HG03066 (cell line): ENCODE measurements at regions not wholly inside any gene's neighbourhood (a gene's known extent, or its start where the extent isn't known, plus 50 kb on each side); places are given as distances from the start of the nearest gene placed in this dataset.

ENCODE experiments used
- ATAC-seq: cut with Tn5 transposase; IDR thresholded peaks from one replicate; pipeline ENCODE4 v1.9.1; 2021; ENCODE audit warnings: low read depth; ENCODE audit not compliant: unreplicated experiment

DNA sequence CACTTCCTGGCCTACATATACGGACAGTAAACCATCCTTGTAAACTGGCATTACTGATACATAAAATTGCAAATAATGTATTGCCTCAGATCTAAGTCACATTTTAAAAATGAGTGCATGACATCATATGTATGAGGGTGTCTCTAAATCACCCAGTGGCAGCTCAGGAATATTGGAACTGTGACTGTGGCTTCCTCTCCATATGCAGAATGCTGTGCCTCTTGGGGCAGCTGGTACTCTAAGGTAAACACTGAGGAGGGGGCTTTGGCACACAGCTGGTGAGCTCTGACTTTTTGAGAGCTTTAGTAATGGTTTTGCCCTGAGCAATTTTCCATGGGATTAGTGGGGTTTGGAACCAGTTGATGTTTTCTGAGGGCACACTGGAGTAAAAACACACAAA lies 263.7 kb downstream of the BMP4 start:
- no peak for ATAC-seq

DNA sequence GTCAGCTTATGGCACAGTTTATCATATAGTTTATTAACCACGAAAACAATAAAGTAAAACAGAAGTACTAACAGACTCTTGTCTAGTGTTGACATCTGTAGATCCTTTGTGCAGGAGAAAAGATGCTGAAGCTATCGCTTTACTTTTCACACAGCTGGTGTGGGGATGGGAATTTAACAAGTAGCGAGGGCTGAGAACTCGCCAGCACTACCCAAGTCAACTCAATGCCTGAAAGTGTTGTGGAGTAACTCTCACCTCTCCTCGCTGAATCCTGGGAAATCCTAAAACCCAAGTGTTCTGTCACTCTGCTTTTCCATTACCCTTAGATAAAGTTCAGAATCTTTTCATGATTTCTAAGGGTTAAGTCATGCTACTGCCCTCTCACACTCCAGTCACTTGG lies 264.2 kb downstream of the BMP4 start:
- ATAC-seq = no peak

DNA sequence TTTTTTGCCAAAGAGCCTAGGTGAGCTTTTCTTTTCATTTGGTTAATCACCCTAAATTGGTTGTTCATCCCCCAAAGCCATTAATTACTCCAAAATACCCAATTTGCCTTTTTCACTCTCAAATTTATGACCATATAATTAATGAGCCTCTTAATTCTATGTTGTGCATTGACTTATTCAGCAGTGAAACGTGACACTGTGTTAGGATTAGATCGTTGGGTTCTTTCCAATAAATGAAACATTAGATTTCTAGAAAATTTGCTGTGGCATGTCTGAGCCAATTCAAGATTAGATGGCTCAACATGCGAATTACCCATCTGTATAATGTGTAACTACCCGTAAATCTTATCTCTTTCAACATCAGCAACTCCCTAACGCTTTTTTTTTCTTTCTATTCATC lies 273.4 kb downstream of the BMP4 start:
- no peak for ATAC-seq

DNA sequence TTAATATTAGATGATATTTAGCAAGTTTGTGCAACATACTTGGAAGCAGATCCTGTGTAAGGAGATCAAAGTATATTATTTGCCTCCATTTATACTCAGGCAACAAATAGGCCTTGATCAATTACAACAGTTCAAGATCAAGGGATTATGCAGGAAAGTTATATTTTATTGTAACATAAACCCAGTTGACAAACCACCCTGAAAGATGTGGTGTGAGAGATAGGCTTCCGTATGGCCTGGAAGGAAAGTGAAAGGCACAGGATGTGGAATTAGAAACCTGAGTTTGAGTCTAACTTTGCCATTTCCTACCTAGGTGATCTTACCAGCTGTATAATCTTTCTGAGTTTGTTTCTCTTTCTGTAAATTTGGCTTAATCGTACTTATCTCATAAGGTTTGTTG lies 284.1 kb downstream of the BMP4 start:
- no peak for ATAC-seq

DNA sequence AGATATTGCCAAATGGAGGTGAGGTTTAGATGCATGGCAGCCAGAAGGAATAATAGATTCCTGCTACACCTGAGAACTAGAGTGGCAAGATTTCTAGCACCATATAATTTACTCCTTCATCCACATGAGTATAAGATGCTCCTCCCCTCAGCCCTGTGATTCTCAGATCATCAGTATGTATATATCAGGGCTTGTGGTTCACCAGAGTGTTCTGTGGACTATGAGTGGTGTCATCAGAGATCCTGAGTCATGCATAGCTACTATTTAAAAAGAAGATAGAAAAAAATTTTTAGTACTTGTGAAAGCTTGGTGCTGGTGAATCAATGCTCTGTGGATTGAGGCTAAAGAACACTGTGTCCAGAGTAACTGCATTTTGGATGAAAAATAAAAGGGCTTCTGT lies 285.9 kb downstream of the BMP4 start:
- no peak for ATAC-seq

DNA sequence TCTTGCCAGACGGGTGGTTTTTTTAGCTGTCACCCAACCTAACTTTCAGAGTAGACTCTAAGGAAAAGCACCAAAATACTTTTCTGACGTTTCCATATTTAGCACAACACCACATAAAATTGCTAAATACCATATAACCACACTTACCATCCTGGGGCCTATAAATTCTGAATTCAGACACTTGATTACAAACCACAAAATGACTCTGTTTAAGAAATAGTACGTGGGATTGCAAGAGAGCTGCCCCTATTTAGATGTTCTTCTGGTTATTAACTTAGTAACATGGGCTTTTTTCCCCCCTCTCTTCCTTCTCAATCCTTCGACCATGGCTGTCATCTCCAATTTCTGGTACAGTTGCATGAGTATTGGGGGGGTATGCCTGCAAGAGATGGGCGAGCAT lies 287.7 kb downstream of the BMP4 start:
- no peak for ATAC-seq

DNA sequence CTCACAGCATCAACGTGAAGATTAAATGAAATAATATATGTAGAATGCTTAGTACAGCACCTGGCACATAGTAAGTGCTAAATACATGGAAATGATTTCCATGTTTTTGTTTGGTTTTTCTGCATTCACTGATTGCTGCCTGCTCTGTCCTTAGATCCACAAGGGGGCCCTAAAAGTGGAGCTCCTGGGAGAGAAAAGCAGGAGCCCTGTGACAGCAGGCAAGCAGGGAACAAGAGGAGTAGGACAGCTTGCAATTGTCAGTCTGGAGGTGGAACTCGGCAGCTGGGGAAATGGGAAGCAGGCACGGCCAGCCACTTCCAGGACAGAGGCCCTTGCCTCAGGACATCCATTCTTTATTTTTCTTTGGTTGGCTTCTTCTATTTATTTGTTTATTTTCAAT lies 292.9 kb downstream of the BMP4 start:
- no peak for ATAC-seq

DNA sequence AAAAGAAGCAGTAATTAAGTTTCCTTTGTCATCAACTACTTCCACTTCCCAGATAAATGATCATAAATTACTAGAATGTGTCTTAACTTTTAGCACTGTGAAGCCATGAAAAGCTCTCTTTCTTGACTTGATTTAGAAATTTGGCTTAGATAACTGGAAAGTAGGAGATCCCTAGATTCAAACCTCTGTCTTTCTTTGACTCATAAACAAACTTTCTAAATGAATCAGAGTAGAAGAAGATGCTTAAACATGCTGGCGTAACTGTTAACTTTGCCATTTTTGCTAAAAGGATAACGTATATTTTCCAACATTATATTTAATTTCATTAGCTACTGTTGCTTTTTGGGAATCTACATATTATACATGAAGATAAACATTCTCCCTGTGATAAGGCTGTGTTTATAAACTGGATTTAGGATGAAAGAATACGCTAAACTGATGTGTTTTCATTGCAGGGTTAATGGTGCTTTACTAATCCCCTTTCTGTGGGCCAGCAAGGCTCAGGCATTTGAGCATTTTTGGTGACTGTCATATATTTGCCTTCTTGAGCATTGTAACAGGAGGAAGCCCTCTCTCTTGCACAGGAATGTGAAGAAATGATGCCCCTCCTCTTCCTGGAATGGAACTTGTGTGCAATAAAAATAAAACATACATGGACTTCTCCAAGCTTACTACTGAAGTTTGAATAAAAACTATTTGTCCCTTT lies 301.4 kb downstream of the BMP4 start:
- no peak for ATAC-seq

DNA sequence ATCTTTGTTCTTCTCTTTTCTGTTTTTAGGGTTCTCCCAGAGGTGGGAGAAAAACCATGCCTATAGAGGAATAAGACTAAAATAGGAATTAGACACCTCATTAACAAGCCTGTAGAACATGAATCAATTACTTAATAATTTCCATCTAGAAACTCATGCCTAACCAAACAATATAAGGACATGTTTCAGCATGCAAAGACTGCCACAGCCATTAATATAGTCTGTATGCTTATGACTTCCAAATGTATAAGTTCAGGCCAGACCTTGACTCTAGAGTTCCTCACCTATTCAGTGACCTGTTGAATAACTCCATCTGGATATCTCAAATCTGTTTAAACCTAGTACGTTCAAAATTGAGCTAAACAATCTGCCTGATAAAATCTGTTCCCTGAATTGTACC lies 304.6 kb downstream of the BMP4 start:
- ATAC-seq = no peak

DNA sequence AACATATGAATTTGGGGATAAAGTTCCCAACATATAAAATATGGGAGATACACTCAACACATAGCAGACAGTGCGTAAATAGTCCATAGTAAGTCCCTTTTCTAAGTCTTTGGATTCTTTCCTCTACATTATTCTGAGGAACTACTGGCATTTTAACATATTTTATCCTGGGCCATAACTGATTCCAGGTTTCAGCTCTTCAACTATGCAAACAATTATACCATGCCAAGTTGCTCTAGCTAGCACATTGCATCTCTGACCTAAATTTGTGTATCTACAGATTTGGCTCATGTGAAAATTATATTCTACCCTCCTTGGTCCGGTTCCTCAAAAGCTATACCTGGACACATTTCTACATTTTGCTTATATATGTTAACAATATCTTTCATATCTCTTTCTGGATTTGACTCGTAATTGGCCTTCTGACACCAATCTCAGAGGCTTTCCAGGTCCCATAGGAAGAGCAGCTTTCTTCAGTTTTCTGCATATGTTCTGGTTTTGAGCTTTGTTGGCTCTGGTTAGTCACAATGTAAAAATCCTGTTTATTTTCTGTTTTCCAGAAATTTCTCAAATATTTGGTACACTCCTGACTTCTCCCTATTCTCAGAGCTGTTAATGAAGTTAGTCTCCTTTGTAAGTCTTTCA lies 305.4 kb downstream of the BMP4 start:
- ATAC-seq = no peak

DNA sequence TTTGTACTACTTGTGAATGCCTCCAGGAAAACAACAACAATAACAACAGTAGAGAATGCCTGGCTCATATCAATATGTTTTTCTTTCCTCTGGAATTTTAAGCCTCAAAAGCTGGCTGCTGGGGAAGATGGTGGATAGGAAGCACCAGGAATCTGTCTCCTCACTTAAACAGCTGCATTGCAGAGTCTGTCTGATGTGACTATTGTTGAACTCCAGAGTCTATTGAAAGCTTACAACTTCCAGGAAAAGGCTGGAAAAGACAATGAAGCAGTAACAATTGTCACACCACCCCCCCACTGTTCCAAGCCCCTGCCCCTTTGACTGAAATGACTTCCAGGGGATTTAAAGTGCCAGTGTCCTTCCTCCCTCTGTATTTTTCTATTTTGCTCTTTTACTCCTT lies 309.7 kb downstream of the BMP4 start:
- ATAC-seq = no peak

DNA sequence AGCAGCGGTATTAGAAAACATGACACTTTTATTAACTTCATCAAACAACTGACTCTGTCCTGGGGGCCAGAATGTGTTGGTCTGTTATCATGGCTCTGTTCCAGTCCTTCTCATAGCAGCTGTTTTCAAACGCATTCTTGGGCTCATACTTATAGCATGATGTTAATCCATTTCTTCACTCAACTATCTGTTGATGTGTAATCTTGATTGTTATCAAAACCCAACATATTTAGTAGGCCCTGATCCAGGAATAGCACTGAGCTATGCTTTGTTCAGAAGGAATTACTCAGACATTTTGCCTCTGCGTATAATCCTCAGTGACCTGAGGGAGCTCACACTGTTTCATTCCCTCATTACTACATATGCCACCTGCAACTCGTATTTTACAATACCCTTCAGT lies 315.9 kb downstream of the BMP4 start:
- no peak for ATAC-seq

DNA sequence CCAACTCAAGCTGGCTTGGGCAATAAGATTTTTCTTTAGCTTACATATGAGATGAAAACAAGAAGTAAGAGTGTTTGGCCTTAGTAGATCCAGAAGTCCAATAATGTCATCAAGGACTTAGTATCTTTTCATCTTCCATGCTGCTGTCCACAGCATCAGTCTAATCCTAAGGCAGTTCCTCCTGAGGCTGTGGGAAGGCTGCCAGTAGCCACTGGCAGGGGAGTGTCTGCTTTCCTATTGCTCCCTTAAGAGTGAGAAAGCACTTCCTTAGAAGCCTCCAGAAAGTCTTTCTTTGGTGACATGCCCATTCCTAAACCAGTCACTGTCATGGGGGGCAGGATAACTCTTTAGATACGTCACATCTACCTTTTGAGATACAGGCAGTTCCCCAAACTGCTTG lies 317.7 kb downstream of the BMP4 start:
- no peak for ATAC-seq

DNA sequence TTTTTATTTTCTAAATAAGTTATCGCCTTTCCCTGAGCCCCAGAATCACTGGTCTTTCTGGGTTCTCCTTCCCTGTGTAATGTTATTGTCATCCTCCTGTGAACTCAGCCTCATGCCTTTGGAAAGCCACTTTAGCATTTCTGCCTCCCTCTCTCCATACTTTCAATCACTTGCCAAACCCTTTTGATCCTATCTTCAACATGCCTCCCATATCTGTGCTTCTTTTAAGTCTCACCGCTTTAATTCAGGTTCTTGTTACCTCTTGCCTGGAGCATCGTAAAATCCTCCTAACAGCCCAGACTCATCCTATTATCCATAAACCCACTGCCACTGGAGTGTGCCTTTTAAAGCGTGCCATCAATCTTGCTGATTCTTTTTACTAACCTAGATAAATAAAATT lies 321.8 kb downstream of the BMP4 start:
- no peak for ATAC-seq

DNA sequence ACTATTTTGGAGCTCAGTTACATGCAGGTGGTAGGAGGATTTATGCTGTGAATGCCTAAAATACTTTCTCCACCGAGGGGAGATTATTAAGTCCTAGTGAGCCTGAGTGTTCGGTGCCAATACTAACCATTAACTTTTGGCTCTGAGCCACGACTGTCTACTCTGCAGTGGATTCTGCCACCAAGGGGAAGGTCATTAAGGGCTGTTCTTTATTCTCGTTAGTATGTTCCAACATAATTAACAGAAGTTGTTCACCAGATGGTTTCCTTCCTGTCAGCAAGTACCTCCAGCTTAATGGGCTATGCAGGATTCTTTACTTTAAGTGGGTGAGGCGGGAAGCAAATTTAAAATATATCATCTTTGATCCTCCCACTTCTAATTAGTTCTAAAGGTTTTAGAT lies 326.3 kb downstream of the BMP4 start:
- no peak for ATAC-seq

DNA sequence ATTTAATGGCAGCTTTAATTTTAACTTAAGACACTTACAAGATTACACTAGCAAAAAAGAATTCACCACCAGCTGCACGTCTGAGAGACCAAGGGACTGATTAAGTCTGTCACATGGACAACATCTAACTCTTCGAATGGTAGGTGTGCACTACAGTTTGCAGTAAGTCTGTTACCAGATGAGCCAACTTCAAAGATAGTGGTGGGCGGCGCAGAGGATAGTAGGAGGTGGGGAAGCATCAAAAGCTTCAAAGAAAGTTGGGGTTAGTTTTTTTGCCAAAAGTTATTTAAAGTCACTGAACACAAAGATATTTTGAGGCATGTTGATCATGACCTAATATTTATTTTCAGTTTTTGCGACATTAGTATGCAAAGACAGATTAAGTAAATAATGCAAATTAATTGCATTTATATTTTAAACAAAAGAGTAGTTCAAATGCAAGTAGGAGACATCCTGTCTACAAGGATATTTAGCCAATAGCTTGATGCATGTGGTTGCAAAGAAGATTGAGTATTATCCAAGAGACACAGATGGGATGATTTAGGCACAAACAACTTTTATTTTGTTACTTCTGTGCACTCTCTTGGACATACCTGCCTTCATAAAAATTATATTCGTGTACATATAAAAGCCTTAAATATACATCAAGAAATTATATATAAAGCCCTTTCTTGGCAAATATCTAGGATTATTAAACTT lies 327.7 kb downstream of the BMP4 start:
- no peak for ATAC-seq

DNA sequence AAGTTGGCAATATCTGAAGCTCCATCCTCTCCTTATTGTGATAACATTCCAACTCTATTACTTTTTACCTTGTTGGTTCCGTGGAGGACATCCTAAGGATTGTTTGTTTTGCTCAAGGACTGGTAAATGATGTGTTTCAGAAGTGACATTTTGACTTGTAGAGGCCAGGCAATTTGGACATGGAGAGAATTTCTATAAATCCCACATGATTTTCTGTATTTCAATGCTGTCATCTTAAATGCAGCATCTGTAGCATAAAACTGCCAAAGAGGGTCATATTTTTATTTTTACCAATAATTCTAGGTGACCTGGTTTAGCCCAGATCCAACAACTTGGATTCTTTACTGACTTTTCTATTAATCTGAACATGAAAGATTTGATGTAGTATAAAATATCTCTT lies 328.4 kb downstream of the BMP4 start:
- ATAC-seq = no peak

DNA sequence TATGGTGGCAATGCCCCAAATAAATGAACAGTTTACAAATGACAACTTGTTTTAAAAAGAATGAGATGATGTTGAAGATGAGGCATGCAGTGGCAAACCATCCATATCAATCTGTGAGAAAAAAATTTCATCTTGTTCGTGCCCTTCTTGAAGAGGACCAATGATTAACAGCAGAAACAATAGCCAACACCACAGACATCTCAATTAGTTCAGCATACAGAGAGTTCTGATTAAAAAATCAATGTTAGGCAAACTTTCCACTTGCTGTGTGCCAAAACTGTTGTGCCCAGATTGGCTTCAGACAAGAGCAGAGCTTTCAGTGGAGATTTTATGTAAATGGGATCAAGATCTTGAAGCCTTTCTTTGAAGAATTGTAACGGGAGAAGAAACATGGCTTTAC lies 329.9 kb downstream of the BMP4 start:
- no peak for ATAC-seq

DNA sequence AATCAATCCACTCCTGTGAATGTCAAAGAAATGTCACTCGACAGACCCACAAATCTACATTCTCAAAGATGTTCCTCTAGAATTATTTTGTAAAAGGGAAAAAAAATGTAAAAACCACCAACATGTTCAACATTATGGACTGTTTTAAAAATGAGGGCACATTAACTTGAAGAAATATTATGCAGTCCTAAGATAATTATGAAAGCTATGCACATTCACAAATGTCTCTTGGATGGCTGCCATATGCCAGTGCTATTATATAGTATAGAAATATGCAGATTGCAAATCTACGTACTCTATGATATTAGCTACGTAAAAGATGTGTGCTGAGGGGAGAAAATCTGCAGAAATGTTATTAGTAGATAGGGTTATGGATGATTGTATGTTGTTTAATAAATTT lies 334.2 kb downstream of the BMP4 start:
- ATAC-seq = no peak

DNA sequence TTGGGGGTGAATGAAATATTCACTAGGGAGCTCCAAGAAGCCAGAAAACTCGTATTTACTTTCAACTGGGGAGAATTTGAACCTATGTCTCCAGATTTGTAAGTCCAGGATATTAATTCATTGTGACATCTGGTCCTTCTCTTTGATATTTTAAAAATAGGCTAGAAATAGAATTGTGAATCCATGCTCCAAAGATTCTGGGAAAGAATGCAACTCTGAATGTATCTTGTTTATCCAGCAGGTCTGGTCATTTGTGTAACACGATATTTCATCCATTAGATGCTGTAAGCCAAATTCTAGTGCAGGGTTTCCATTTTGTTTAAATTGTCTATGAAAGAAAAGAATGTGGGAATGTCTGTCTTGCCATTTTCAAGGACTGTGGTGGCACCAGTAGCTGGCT lies 334.7 kb downstream of the BMP4 start:
- ATAC-seq = no peak

DNA sequence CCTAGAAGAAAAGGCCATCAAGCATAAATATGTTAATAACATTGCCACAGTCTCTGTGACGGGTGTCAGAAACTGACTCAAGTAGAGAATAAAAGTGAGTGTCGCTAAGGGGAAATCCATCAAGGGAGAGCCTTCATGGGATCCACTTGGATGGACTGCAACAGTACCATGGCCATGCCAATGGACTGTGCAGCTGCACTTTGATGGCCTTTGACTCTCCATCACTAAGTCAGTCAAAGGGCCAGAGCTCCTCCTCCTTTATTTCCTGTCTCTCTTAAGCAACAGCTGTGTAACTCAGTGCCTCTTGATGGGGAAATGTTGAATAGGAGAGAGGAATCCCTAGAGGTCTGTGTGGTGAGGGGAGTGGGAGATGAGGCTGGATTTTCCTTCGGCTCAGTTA lies 335.2 kb downstream of the BMP4 start:
- no peak for ATAC-seq

DNA sequence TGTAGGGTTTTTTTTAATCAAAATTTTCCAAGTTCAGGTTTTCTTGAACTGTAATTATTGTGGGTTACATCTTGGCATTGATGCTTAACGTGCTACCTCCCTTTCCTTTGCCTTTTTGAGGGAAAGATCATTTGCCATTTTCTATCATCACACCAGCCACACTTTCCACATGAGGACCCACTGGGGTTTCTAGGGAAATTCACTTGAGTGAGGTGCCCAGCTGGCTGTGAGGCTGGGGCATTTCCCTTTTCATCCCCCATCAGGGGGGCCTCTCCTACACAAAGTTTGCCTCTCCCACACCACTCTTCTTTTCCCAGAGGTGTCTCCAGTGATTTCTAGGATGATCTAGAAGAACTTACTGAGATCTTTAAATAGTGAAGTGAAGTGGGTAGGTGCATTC lies 335.7 kb downstream of the BMP4 start:
- no peak for ATAC-seq
